Omental fat pad (tissue), 3 donors: ENCODE measurements at regions not wholly inside any gene's neighbourhood (a gene's known extent, or its start where the extent isn't known, plus 50 kb on each side); places are given as distances from the start of the nearest gene placed in this dataset.

Source experiments
- ATAC-seq: fragments of 150-250 bp; one replicate; pipeline ENCODE4 v1.9.1; 2016; ENCODE audit warnings: mild to moderate bottlenecking, moderate library complexity; ENCODE audit not compliant: low FRiP score
- DNase-seq: peaks from one replicate; pipeline ENCODE4 v3.0.0-alpha.2; 2019; ENCODE audit warnings: low spot score
- CTCF ChIP-seq, 3 donors: fragments of 450-650 bp; IDR thresholded peaks; one replicate each; pipeline ENCODE4 v1.5.1; 2016 to 2017; ENCODE audit warnings: antibody characterized with exemption in 3 of 3, mild to moderate bottlenecking in 3 of 3, moderate library complexity in 2 of 3

GRCh38 chr6:170028629-170029345, 262.1 kb downstream of the DLL1 start:
- ATAC-seq (no peak), DNase-seq (no peak)
- no peak for TF ChIP-seq CTCF (IDR thresholded peaks at IDR 0.05)

- no peak for TF ChIP-seq CTCF (IDR thresholded peaks at IDR 0.05)
- ATAC-seq (no peak), DNase-seq (no peak)
These were observed 263.2 kb downstream of the DLL1 start for GRCh38 chr6:170027647-170028043.

- ATAC-seq (no peak), DNase-seq (no peak)
- TF ChIP-seq CTCF (IDR thresholded peaks at IDR 0.05) = no peak
These were observed 263.9 kb downstream of the DLL1 start for GRCh38 chr6:170026751-170027646.

GRCh38 chr6:170025935-170026750, 264.7 kb downstream of the DLL1 start:
- no peak for ATAC-seq
- DNase-seq = no peak
- no peak for TF ChIP-seq CTCF (IDR thresholded peaks at IDR 0.05)

GRCh38 chr6:170025341-170025911, 265.5 kb downstream of the DLL1 start:
- no peak for ATAC-seq
- TF ChIP-seq CTCF (IDR thresholded peaks at IDR 0.05) = no peak
- no peak for DNase-seq

- TF ChIP-seq CTCF (IDR thresholded peaks at IDR 0.05) = no peak
- no peak for DNase-seq
- no peak for ATAC-seq
These were observed 265.9 kb downstream of the DLL1 start for GRCh38 chr6:170024940-170025339.
